ENCODE measurements at regions not wholly inside any gene's neighbourhood (a gene's known extent, or its start where the extent isn't known, plus 50 kb on each side); places are given as distances from the start of the nearest gene placed in this dataset.

GRCh38 chr14:28057359-28058296 is 709.0 kb upstream of the FOXG1 start:
- no peaks in the 10 kb centered on the region for H3K4me1 ChIP-seq
- TF ChIP-seq CTCF (IDR thresholded peaks at IDR 0.05) = no peak
- no peak for DNase-seq (ENCODE audit: low spot score)
- no peak overlapping the region for H3K4me3 ChIP-seq
- no peaks in the 10 kb centered on the region for H3K36me3 ChIP-seq
- H3K27ac ChIP-seq = no peak overlapping the region
- H3K9me3 ChIP-seq = peaks cover 0 to 3% of the 10 kb centered on the region in 2 donors
- no peaks in the 10 kb centered on the region for H3K27me3 ChIP-seq

- H3K36me3 ChIP-seq = no peaks in the 10 kb centered on the region
- DNase-seq (ENCODE audit: low spot score) = no peak
Measured at GRCh38 chr14:28059254-28059653, 707.3 kb upstream of the FOXG1 start.

GRCh38 chr14:28061006-28061405 is 705.6 kb upstream of the FOXG1 start:
- Histone ChIP-seq H3K4me1 (no peaks in the 10 kb centered on the region), H3K27me3 (no peaks in the 10 kb centered on the region), H3K27ac (no peak overlapping the region), H3K4me3 (no peak overlapping the region), H3K9me3 (peaks cover 0 to 3% of the 10 kb centered on the region in 2 donors), H3K36me3 (no peaks in the 10 kb centered on the region)
- DNase-seq (ENCODE audit: low spot score) = no peak
- no peak for TF ChIP-seq CTCF (IDR thresholded peaks at IDR 0.05)

More at GRCh38 chr14:28059254-28059653, 707.3 kb upstream of the FOXG1 start:
- TF ChIP-seq CTCF (IDR thresholded peaks at IDR 0.05) = no peak
- H3K27ac ChIP-seq = no peak overlapping the region
- no peak overlapping the region for H3K4me3 ChIP-seq
- H3K9me3 ChIP-seq = peaks cover 0 to 3% of the 10 kb centered on the region in 2 donors
- no peaks in the 10 kb centered on the region for H3K4me1 ChIP-seq
- no peaks in the 10 kb centered on the region for H3K27me3 ChIP-seq

- Histone ChIP-seq H3K4me1 (no peaks in the 10 kb centered on the region), H3K4me3 (no peak overlapping the region), H3K27me3 (no peaks in the 10 kb centered on the region), H3K36me3 (no peaks in the 10 kb centered on the region), H3K27ac (no peak overlapping the region), H3K9me3 (no peaks in the 10 kb centered on the region)
- no peak for TF ChIP-seq CTCF (IDR thresholded peaks at IDR 0.05)
- DNase-seq (ENCODE audit: low spot score) = no peak
Measured at GRCh38 chr14:28077021-28077420, 689.6 kb upstream of the FOXG1 start.

- Histone ChIP-seq H3K9me3 (no peaks in the 10 kb centered on the region), H3K36me3 (no peaks in the 10 kb centered on the region), H3K4me1 (no peaks in the 10 kb centered on the region), H3K27me3 (no peaks in the 10 kb centered on the region), H3K27ac (no peak overlapping the region), H3K4me3 (no peak overlapping the region)
- no peak for DNase-seq (ENCODE audit: low spot score)
- no peak for TF ChIP-seq CTCF (IDR thresholded peaks at IDR 0.05)
Measured at GRCh38 chr14:28083389-28083788, 683.2 kb upstream of the FOXG1 start.

All from right atrium auricular region (tissue), 2 donors.